H1 (cell line): ENCODE measurements at regions not wholly inside any gene's neighbourhood (a gene's known extent, or its start where the extent isn't known, plus 50 kb on each side); places are given as distances from the start of the nearest gene placed in this dataset.

Source experiments
- GTF2F1 ChIP-seq: IDR thresholded peaks from 2 replicates; pipeline ENCODE4 v1.6.1; 2012; ENCODE audit warnings: low read depth, low read length, improper control_type of control experiment, borderline replicate concordance
- POLR2AphosphoS5 ChIP-seq: IDR thresholded peaks from 2 replicates; pipeline ENCODE4 v1.6.1; 2011; ENCODE audit warnings: low read depth, low read length

GRCh38 chr18:25743646-25744151 lies 346.7 kb downstream of the SS18 start:
- TF ChIP-seq GTF2F1 = no peak
- no peak; the same call in 1 of the 2 replicates for TF ChIP-seq POLR2AphosphoS5
